B cell (primary cell): ENCODE measurements at regions not wholly inside any gene's neighbourhood (a gene's known extent, or its start where the extent isn't known, plus 50 kb on each side); places are given as distances from the start of the nearest gene placed in this dataset.

Experiments used
- ATAC-seq: fragments of 200-7000 bp; cut with Tn5 transposase; one replicate; pipeline ENCODE4 v1.10.0; 2021; ENCODE audit warnings: low read depth, mild to moderate bottlenecking, moderate number of reproducible peaks, moderate library complexity
- CTCF ChIA-PET: fragments of 350-600 bp; sonication (Branson Sonifier 250); formaldehyde crosslinking; loops from one replicate; lab custom pipeline; 2021; ENCODE audit warnings: antibody characterized with exemption, inconsistent platforms; lab: Charles Lee
- POLR2A ChIA-PET: fragments of 350-600 bp; sonication (Branson Sonifier 250); formaldehyde crosslinking; loops from one replicate; lab custom pipeline; 2021; ENCODE audit warnings: antibody characterized with exemption; lab: Charles Lee
- DNase-seq: peaks from one replicate; pipeline ENCODE4 v3.0.0; 2013
- H2AFZ ChIP-seq: 2 replicates; pipeline ENCODE4 v1.6.1; 2012; ENCODE audit warnings: mild to moderate bottlenecking, low read depth, low read length; ENCODE audit not compliant: insufficient read depth, poor library complexity, severe bottlenecking
- H3K27ac ChIP-seq, 2 donors: 1 replicate in 1 of 2; 2 replicates in 1 of 2; pipeline ENCODE4 v1.5.1; 2012 to 2013; ENCODE audit warnings: low read length in 2 of 2, mild to moderate bottlenecking in 2 of 2, moderate library complexity in 1 of 2
- H3K27me3 ChIP-seq, 4 experiments: fragments of 200-600 bp in 1 of 4; sonication (generic) in 1 of 4; replicated peaks in 1 of 4; 1 replicate in 2 of 4; 2 replicates in 2 of 4; pipeline versions ENCODE4 v1.6.1 to v1.7.0; 2013 to 2016; ENCODE audit warnings: low read length in 3 of 4, mild to moderate bottlenecking in 2 of 4, mixed read lengths in 1 of 4, moderate library complexity in 1 of 4; ENCODE audit not compliant: insufficient read depth in 4 of 4, control insufficient read depth in 3 of 4; ENCODE audit errors: control extremely low read depth in 1 of 4
- H3K36me3 ChIP-seq, 2 experiments: replicated peaks in 1 of 2; 1 replicate in 1 of 2; 2 replicates in 1 of 2; pipeline versions ENCODE4 v1.6.1 to v1.7.1; 2013; ENCODE audit warnings: low read length in 1 of 2; ENCODE audit not compliant: insufficient read depth in 2 of 2, control insufficient read depth in 1 of 2; ENCODE audit errors: control extremely low read depth in 1 of 2, extremely low read depth in 1 of 2
- H3K4me1 ChIP-seq, 2 donors: fragments of 200-600 bp in 1 of 2; sonication (generic) in 1 of 2; 1 replicate in 1 of 2; 2 replicates in 1 of 2; pipeline versions ENCODE4 v1.5.1 to v1.6.1; 2013 to 2017; ENCODE audit warnings: low read length in 2 of 2; ENCODE audit not compliant: control insufficient read depth in 2 of 2, insufficient read depth in 2 of 2
- H3K4me2 ChIP-seq: replicated peaks from 2 replicates; pipeline ENCODE3; 2012; ENCODE audit warnings: mild to moderate bottlenecking, low read depth, low read length; ENCODE audit not compliant: poor library complexity, severe bottlenecking
- H3K4me3 ChIP-seq, 5 experiments: fragments of 200-600 bp in 1 of 5; sonication (generic) in 1 of 5; 1 replicate in 3 of 5; 2 replicates in 2 of 5; pipeline versions ENCODE4 v1.5.1 to v1.7.0; 2011 to 2016; ENCODE audit warnings: low read length in 4 of 5, mild to moderate bottlenecking in 4 of 5, low read depth in 2 of 5, control low read depth in 1 of 5, moderate library complexity in 1 of 5; ENCODE audit not compliant: insufficient read depth in 1 of 5; ENCODE audit errors: control extremely low read depth in 1 of 5, extremely low read depth in 1 of 5
- H3K79me2 ChIP-seq: fragments of 200-600 bp; sonication (generic); one replicate; pipeline ENCODE4 v1.6.0; 2016; ENCODE audit warnings: low read length; ENCODE audit not compliant: control insufficient read depth, insufficient read depth
- H3K9ac ChIP-seq: fragments of 200-600 bp; sonication (generic); 2 replicates; pipeline ENCODE4 v1.6.1; 2017; ENCODE audit warnings: mild to moderate bottlenecking, low read length, moderate library complexity
- H3K9me3 ChIP-seq, 3 donors: one replicate each; pipeline versions ENCODE4 v1.6.1 to v1.7.1; 2013; ENCODE audit warnings: low read length in 2 of 3; ENCODE audit not compliant: control insufficient read depth in 2 of 3, insufficient read depth in 1 of 3; ENCODE audit errors: control extremely low read depth in 1 of 3
- H4K20me1 ChIP-seq: 2 replicates; pipeline ENCODE4 v1.6.0; 2012; ENCODE audit warnings: mild to moderate bottlenecking, low read length; ENCODE audit not compliant: insufficient read depth, control insufficient read depth, poor library complexity, severe bottlenecking
- H3K27ac Mint-ChIP-seq: one replicate; pipeline ENCODE4 v1.8.0; 2021; ENCODE audit warnings: mixed read lengths
- H3K27me3 Mint-ChIP-seq: one replicate; pipeline ENCODE4 v1.8.0; 2021; ENCODE audit warnings: mixed read lengths
- H3K4me1 Mint-ChIP-seq: one replicate; pipeline ENCODE4 v1.8.0; 2021; ENCODE audit warnings: mixed read lengths
- H3K4me3 Mint-ChIP-seq: one replicate; pipeline ENCODE4 v1.8.0; 2021; ENCODE audit warnings: mixed read lengths
- H3K9me3 Mint-ChIP-seq: one replicate; pipeline ENCODE4 v1.8.0; 2022; ENCODE audit warnings: mixed read lengths; ENCODE audit not compliant: insufficient read depth
- CTCF ChIP-seq: fragments of 200-600 bp; IDR thresholded peaks from one replicate; pipeline ENCODE4 v1.8.0; 2022; ENCODE audit warnings: antibody characterized with exemption, mild to moderate bottlenecking
- EZH2 ChIP-seq: IDR thresholded peaks from 2 replicates; pipeline ENCODE4 v1.6.1; 2012; ENCODE audit warnings: borderline replicate concordance, low read depth, mild to moderate bottlenecking, moderate library complexity, low read length; ENCODE audit not compliant: insufficient read depth, poor library complexity, severe bottlenecking
- WGBS: methylation state at CpG from one replicate; pipeline ENCODE4 v1.1.5; 2013; ENCODE audit warnings: missing lambda C conversion rate; ENCODE audit not compliant: insufficient coverage; 5-methylcytosine and 5-hydroxymethylcytosine counted together
- intact Hi-C: fragments of 100-400 bp; cut with micrococcal nuclease; formaldehyde crosslinking; loops from one replicate; pipeline ENCODE4 v1.10.0; 2022

- DNase-seq = no peak
- Mint-ChIP-seq H3K27me3 (no peaks in the 10 kb centered on the region), H3K9me3 (peaks cover 10% of the 10 kb centered on the region), H3K27ac (no peak overlapping the region), H3K4me1 (no peaks in the 10 kb centered on the region), H3K4me3 (no peak overlapping the region)
- 78% methylated on average over 2 of the region's 2 CpGs for WGBS
- no peaks in the 10 kb centered on the region for H3K4me1 ChIP-seq
- no peaks in the 10 kb centered on the region for H3K36me3 ChIP-seq
- H3K4me2 ChIP-seq = no peak overlapping the region
- peaks cover 0 to 2% (median 2%) of the 10 kb centered on the region in 3 donors for H3K9me3 ChIP-seq
- H4K20me1 ChIP-seq = no peaks in the 10 kb centered on the region
- H3K79me2 ChIP-seq = no peaks in the 10 kb centered on the region
- ChIA-PET POLR2A (no interaction called here), CTCF (no interaction called here)
- H3K27me3 ChIP-seq = peaks cover 0 to 2% (median 0%) of the 10 kb centered on the region in 4 experiments
- TF ChIP-seq EZH2 = no peak
- no peak for TF ChIP-seq CTCF
- H3K27ac ChIP-seq = no peak overlapping the region
- no peak for ATAC-seq
- intact Hi-C loops = no loop called here
- H2AFZ ChIP-seq = no peak overlapping the region
- H3K9ac ChIP-seq = no peak overlapping the region
- no peak overlapping the region for H3K4me3 ChIP-seq
Observed at GRCh38 chr14:97995531-97995930, 1198.3 kb downstream of the VRK1 start.

GRCh38 chr14:98006008-98006407 is 1208.8 kb downstream of the VRK1 start:
- DNase-seq (no peak), ATAC-seq (no peak)
- no peaks in the 10 kb centered on the region for H3K27me3 ChIP-seq
- WGBS = no CpG with 5 or more reads among the region's 7 CpGs
- no peak overlapping the region for H3K27ac ChIP-seq
- H3K9ac ChIP-seq = no peak overlapping the region
- intact Hi-C loops = no loop called here
- Mint-ChIP-seq H3K4me1 (no peaks in the 10 kb centered on the region), H3K27me3 (no peaks in the 10 kb centered on the region), H3K4me3 (no peak overlapping the region), H3K9me3 (no peaks in the 10 kb centered on the region), H3K27ac (no peak overlapping the region)
- H3K4me3 ChIP-seq = no peak overlapping the region
- no peaks in the 10 kb centered on the region for H3K79me2 ChIP-seq
- no peak overlapping the region for H3K4me2 ChIP-seq
- H3K36me3 ChIP-seq = no peaks in the 10 kb centered on the region
- H4K20me1 ChIP-seq = no peaks in the 10 kb centered on the region
- ChIA-PET POLR2A (no interaction called here), CTCF (no interaction called here)
- no peak overlapping the region for H2AFZ ChIP-seq
- no peaks in the 10 kb centered on the region for H3K4me1 ChIP-seq
- no peaks in the 10 kb centered on the region for H3K9me3 ChIP-seq
- no peak for TF ChIP-seq CTCF
- no peak for TF ChIP-seq EZH2
